CD4-positive, alpha-beta memory T cell (primary cell): ENCODE measurements at regions not wholly inside any gene's neighbourhood (a gene's known extent, or its start where the extent isn't known, plus 50 kb on each side); places are given as distances from the start of the nearest gene placed in this dataset.

ENCODE experiments used
- CTCF ChIA-PET: fragments of 350-600 bp; sonication (Branson Sonifier 250); formaldehyde crosslinking; loops from one replicate; lab custom pipeline; 2021; ENCODE audit warnings: inconsistent platforms; ENCODE audit not compliant: partially characterized antibody; lab: Charles Lee
- POLR2A ChIA-PET: fragments of 350-600 bp; sonication (Branson Sonifier 250); formaldehyde crosslinking; loops from one replicate; lab custom pipeline; 2021; ENCODE audit not compliant: partially characterized antibody; lab: Charles Lee
- DNase-seq, 5 donors: peaks; one replicate each; pipeline versions ENCODE4 v3.0.0 to v3.0.0-alpha.2; 2020 to 2022; ENCODE audit warnings: mixed read lengths in 1 of 5
- H3K27ac ChIP-seq: one replicate; pipeline ENCODE4 v1.7.0; 2013; ENCODE audit warnings: low read depth, low read length
- H3K27me3 ChIP-seq: 2 replicates; pipeline ENCODE4 v1.7.0; 2013; ENCODE audit warnings: mild to moderate bottlenecking, low read length, moderate library complexity; ENCODE audit not compliant: insufficient read depth
- H3K36me3 ChIP-seq: 2 replicates; pipeline ENCODE4 v1.7.0; 2013; ENCODE audit warnings: mild to moderate bottlenecking, low read length, moderate library complexity; ENCODE audit not compliant: insufficient read depth
- H3K4me1 ChIP-seq: 2 replicates; pipeline ENCODE4 v1.7.0; 2013; ENCODE audit warnings: mild to moderate bottlenecking, low read length, moderate library complexity; ENCODE audit not compliant: insufficient read depth
- H3K4me3 ChIP-seq, 2 donors: one replicate each; pipeline ENCODE4 v1.7.0; 2013; ENCODE audit warnings: low read length in 2 of 2, mild to moderate bottlenecking in 1 of 2
- H3K9me3 ChIP-seq, 2 donors: one replicate each; pipeline ENCODE4 v1.7.0; 2013; ENCODE audit warnings: low read length in 2 of 2, control low read depth in 1 of 2; ENCODE audit not compliant: control insufficient read depth in 1 of 2
- H3K27ac Mint-ChIP-seq, 7 donors: one replicate each; pipeline ENCODE4 v1.8.0; 2020 to 2021; ENCODE audit warnings: mixed read lengths in 7 of 7, mild to moderate bottlenecking in 6 of 7, inconsistent platforms in 3 of 7, moderate library complexity in 3 of 7
- H3K27me3 Mint-ChIP-seq, 2 donors: one replicate each; pipeline ENCODE4 v1.8.0; 2020 to 2021; ENCODE audit warnings: mixed read lengths in 2 of 2
- H3K36me3 Mint-ChIP-seq, 2 donors: one replicate each; pipeline ENCODE4 v1.8.0; 2020 to 2021; ENCODE audit warnings: mixed read lengths in 2 of 2, inconsistent platforms in 1 of 2, mild to moderate bottlenecking in 1 of 2
- H3K4me1 Mint-ChIP-seq, 4 donors: one replicate each; pipeline ENCODE4 v1.8.0; 2020 to 2021; ENCODE audit warnings: mixed read lengths in 4 of 4, mild to moderate bottlenecking in 1 of 4
- H3K4me3 Mint-ChIP-seq, 8 donors: one replicate each; pipeline ENCODE4 v1.8.0; 2020 to 2021; ENCODE audit warnings: mixed read lengths in 8 of 8, mild to moderate bottlenecking in 7 of 8, moderate library complexity in 6 of 8, inconsistent platforms in 3 of 8
- H3K9me3 Mint-ChIP-seq, 8 donors: one replicate each; pipeline ENCODE4 v1.8.0; 2020 to 2021; ENCODE audit warnings: mixed read lengths in 8 of 8, mild to moderate bottlenecking in 5 of 8, inconsistent platforms in 3 of 8, moderate library complexity in 1 of 8
- intact Hi-C: fragments of 100-400 bp; cut with micrococcal nuclease; formaldehyde crosslinking; loops from one replicate; pipeline ENCODE4 v1.15.1; 2023

DNA sequence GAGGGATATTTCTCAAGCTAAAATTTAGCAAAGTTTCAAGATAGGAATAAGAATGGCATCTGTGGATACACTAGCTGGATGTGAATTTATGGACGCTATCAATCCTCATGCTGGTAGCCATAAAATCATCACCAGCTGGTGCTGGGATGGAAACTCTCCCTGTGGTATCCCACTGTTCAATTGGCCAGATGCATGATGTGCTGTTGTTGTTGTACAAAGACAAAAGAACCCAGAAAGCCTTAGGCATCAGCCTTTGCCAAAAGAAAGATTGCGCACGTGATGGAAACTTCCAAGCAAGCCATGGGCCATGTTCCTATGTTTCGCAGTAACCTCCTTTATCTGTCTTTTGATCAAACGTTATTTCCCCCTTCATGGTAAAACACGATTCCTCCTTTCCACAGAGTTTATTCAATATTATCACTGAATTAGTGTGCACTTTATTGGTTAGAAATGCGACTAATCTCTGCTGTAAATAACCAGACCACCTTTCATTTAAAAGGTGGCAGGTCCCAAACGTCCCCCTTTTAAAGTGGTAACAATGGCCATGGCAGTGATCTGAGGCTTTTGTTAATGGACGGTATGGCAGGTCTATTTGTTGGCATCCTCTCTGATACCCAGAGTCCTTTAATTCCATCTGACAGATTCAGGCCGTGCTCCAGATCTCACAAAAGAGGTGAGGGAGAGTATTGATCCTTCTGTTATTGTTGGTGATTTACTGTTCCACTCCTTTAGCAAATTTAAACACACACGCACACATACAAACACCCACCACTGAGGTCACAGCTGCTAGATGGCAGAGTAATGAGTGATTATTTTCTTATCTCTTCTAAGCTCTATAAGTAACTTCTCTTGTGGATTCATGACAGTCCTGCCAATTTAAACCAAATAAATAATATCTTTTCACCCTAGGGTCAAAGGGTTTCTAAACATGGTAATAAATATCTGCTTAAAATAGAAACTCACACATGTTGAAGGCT is 291.2 kb upstream of the KCNMB2 start:
- no peaks in the 10 kb centered on the region for H3K36me3 ChIP-seq
- no peaks in the 10 kb centered on the region for H3K36me3 Mint-ChIP-seq
- H3K4me3 Mint-ChIP-seq: no peak overlapping the region
- ChIA-PET POLR2A (no interaction called here), CTCF (no interaction called here)
- H3K27ac Mint-ChIP-seq: no peak overlapping the region
- no peaks in the 10 kb centered on the region for H3K4me1 Mint-ChIP-seq
- H3K27me3 ChIP-seq: no peaks in the 10 kb centered on the region
- H3K4me3 ChIP-seq: no peak overlapping the region
- no peaks in the 10 kb centered on the region for H3K4me1 ChIP-seq
- peaks cover 2 to 5% of the 10 kb centered on the region in 2 donors for H3K27me3 Mint-ChIP-seq
- no peak for DNase-seq
- peaks cover 0 to 6% (median under 1%) of the 10 kb centered on the region in 8 donors for H3K9me3 Mint-ChIP-seq
- no peaks in the 10 kb centered on the region for H3K9me3 ChIP-seq
- no peak overlapping the region for H3K27ac ChIP-seq
- intact Hi-C loops: no loop called here

DNA sequence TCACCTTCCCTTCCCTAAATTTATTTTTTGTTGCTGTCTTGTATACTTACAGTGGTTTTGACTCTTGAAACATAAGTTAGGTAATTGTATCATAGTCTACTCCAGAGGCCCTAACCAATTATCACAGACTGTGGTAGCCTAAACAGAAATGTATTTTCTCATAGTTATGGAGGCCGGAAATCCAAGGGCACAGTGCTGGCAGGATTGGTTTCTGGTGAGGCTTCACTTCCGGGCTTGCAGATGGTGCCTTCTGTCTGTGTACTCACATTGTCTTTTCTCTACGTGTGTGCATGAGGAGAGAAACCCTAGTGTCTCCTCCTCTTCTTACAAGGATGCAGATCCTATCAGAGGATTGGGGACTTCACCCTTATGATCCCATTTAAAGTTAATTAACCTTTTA is 290.2 kb upstream of the KCNMB2 start:
- Mint-ChIP-seq H3K27ac (no peak overlapping the region), H3K4me1 (no peaks in the 10 kb centered on the region)

DNA sequence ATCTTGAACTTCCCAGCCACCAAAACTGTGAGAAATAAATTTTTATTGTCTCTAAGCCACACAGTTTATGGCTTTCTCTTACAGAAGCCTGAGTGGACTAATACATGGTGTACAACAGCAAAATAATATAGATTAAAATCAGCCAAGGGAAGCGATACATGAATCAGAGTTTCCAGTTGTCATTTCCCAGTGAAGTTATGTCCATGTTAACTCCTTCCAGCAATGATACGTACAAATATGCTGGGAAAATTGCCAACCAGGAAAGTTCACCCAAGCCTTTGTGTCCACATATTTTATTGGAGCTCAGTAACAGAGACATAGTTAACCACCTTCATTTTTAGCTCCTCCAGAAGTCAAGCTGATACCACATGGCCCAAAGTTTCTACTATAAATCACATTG is 280.9 kb upstream of the KCNMB2 start:
- Histone ChIP-seq H3K36me3 (no peaks in the 10 kb centered on the region), H3K4me3 (no peak overlapping the region), H3K9me3 (no peaks in the 10 kb centered on the region), H3K27ac (no peak overlapping the region), H3K27me3 (no peaks in the 10 kb centered on the region), H3K4me1 (no peaks in the 10 kb centered on the region)
- Mint-ChIP-seq H3K36me3 (no peaks in the 10 kb centered on the region), H3K27ac (no peak overlapping the region), H3K4me3 (no peak overlapping the region), H3K27me3 (peaks cover 0 to 2% of the 10 kb centered on the region in 2 donors), H3K4me1 (no peaks in the 10 kb centered on the region), H3K9me3 (peaks cover 0 to 4% (median 2%) of the 10 kb centered on the region in 8 donors)
- ChIA-PET CTCF (no interaction called here), POLR2A (no interaction called here)
- DNase-seq: no peak
- intact Hi-C loops: no loop called here

More for the DNA sequence above, 290.2 kb upstream of the KCNMB2 start:
- peaks cover 2 to 7% of the 10 kb centered on the region in 2 donors for H3K27me3 Mint-ChIP-seq
- CTCF ChIA-PET: no interaction called here
- Histone ChIP-seq H3K9me3 (no peaks in the 10 kb centered on the region), H3K4me3 (no peak overlapping the region), H3K36me3 (no peaks in the 10 kb centered on the region), H3K27ac (no peak overlapping the region), H3K27me3 (no peaks in the 10 kb centered on the region), H3K4me1 (no peaks in the 10 kb centered on the region)
- POLR2A ChIA-PET: no interaction called here
- peaks cover 0 to 7% (median 3%) of the 10 kb centered on the region in 8 donors for H3K9me3 Mint-ChIP-seq
- DNase-seq: no peak
- no peak overlapping the region for H3K4me3 Mint-ChIP-seq
- intact Hi-C loops: no loop called here
- H3K36me3 Mint-ChIP-seq: no peaks in the 10 kb centered on the region

DNA sequence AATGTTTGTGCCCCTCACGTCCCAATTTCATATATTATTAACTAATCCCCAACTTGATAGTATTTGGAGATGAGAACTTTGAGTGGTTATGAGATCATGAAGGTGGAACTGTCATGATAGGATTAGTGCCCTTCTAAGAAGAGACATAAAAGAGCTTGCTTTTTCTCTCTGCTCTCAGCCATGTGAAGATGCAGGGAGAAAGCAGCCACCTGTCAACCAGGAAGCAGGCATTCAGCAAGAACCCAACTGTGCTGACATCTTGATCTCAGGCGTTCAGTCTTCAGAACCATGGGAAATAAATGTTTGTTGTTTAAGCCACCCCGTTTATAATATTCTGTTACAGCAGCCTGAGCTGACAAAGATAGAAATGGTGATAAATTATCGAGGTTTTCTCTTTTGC is 278.7 kb upstream of the KCNMB2 start:
- Histone ChIP-seq H3K4me1 (no peaks in the 10 kb centered on the region), H3K9me3 (no peaks in the 10 kb centered on the region), H3K4me3 (no peak overlapping the region), H3K27ac (no peak overlapping the region), H3K27me3 (no peaks in the 10 kb centered on the region), H3K36me3 (no peaks in the 10 kb centered on the region)
- POLR2A ChIA-PET: no interaction called here
- no peak for DNase-seq
- intact Hi-C loops: no loop called here
- CTCF ChIA-PET: no interaction called here
- Mint-ChIP-seq H3K4me1 (peaks cover 0 to 4% (median under 1%) of the 10 kb centered on the region in 4 donors), H3K9me3 (no peaks in the 10 kb centered on the region), H3K4me3 (no peak overlapping the region), H3K27ac (no peak overlapping the region), H3K36me3 (no peaks in the 10 kb centered on the region), H3K27me3 (no peaks in the 10 kb centered on the region)

DNA sequence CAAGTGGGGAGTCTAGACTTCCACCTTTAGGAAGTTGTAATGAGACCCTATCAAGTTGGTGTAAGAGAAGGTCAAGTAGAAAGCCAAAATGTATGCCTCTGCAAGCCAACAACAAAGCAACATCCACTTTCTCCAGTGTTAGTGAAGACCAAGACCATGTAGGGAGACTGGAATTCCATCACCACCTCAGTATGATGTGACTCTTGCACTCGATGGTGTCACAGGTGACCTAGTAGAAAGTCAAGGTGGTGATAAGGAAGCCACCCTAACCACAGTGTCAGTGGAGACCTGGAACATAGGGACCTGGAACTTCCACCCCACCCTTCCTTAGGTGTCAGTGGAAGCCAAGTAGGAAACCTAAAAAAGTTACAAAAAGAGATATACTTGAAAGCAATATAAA is 278.1 kb upstream of the KCNMB2 start:
- H3K4me3 ChIP-seq: no peak overlapping the region
- peaks cover 0 to 4% (median under 1%) of the 10 kb centered on the region in 4 donors for H3K4me1 Mint-ChIP-seq
- H3K4me3 Mint-ChIP-seq: no peak overlapping the region
- no peaks in the 10 kb centered on the region for H3K36me3 ChIP-seq
- DNase-seq: no peak
- no peaks in the 10 kb centered on the region for H3K27me3 Mint-ChIP-seq
- no peaks in the 10 kb centered on the region for H3K4me1 ChIP-seq
- no peaks in the 10 kb centered on the region for H3K9me3 ChIP-seq
- POLR2A ChIA-PET: no interaction called here
- H3K9me3 Mint-ChIP-seq: no peaks in the 10 kb centered on the region
- intact Hi-C loops: no loop called here
- no peak overlapping the region for H3K27ac Mint-ChIP-seq
- CTCF ChIA-PET: no interaction called here
- H3K36me3 Mint-ChIP-seq: no peaks in the 10 kb centered on the region
- H3K27me3 ChIP-seq: no peaks in the 10 kb centered on the region
- H3K27ac ChIP-seq: no peak overlapping the region

DNA sequence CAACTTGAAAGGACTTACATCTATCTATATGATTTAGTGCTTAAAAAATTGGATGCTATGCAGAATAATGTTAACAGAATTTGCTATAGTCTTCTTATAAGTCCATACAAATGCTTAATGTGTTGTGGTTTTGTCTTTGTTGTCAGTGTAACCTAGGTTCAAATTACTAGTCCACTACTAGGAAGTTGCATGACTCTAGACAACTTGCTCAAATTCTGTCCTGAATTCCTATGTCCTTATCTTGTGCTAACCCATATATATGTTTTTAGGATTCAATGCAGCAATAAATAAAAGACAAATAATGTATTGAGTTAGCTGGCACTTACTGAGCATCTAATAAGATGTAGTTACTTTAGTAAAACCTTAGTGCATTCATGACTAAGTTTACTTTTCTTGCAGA is 276.5 kb upstream of the KCNMB2 start:
- CTCF ChIA-PET: no interaction called here
- Mint-ChIP-seq H3K27me3 (no peaks in the 10 kb centered on the region), H3K36me3 (no peaks in the 10 kb centered on the region), H3K4me1 (peaks cover 0 to 4% (median under 1%) of the 10 kb centered on the region in 4 donors), H3K4me3 (no peak overlapping the region), H3K9me3 (no peaks in the 10 kb centered on the region), H3K27ac (no peak overlapping the region)
- H3K27me3 ChIP-seq: no peaks in the 10 kb centered on the region
- H3K4me3 ChIP-seq: no peak overlapping the region
- no peak overlapping the region for H3K27ac ChIP-seq
- no peaks in the 10 kb centered on the region for H3K36me3 ChIP-seq
- H3K4me1 ChIP-seq: no peaks in the 10 kb centered on the region
- no peak for DNase-seq
- H3K9me3 ChIP-seq: no peaks in the 10 kb centered on the region
- POLR2A ChIA-PET: no interaction called here
- intact Hi-C loops: no loop called here

DNA sequence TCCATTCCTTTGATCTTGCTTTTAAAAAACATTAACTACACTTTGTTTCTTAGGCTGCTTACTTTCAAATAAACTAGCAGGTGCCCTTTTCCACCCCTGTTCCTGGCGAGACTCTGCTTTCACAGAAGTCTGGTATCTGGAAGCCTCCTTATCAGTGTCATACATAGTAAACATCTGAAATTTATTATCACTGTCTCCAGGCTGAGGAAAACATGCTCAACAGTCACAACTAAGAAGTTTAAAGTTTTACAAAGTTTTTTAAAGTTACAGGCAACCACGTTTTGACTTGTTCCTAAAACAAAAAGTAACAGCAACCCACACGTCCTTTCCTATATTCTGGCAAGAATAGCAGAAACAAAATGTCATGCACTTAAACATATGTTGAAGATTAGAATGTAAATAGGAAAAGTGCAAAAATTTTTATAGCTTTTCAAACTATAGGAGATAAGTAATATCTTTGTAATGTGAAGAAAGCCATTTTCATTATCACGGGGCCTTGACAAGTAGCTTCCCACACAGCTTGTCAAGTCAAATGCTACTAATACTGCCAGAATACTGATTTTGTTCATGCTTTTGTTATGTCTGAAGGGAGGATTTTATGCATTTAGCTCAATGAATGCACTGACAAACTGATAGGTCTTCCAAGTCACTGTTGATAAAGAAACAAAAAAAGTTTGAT is 275.2 kb upstream of the KCNMB2 start:
- Histone ChIP-seq H3K27me3 (no peaks in the 10 kb centered on the region), H3K9me3 (no peaks in the 10 kb centered on the region), H3K36me3 (no peaks in the 10 kb centered on the region), H3K4me3 (no peak overlapping the region), H3K27ac (no peak overlapping the region), H3K4me1 (no peaks in the 10 kb centered on the region)
- Mint-ChIP-seq H3K9me3 (no peaks in the 10 kb centered on the region), H3K4me1 (peaks cover 0 to 4% (median under 1%) of the 10 kb centered on the region in 4 donors), H3K27ac (no peak overlapping the region), H3K36me3 (no peaks in the 10 kb centered on the region), H3K27me3 (peaks cover 0 to 4% of the 10 kb centered on the region in 2 donors), H3K4me3 (no peak overlapping the region)
- intact Hi-C loops: no loop called here
- CTCF ChIA-PET: no interaction called here
- POLR2A ChIA-PET: no interaction called here
- DNase-seq: no peak
